B cell (primary cell): ENCODE measurements at regions not wholly inside any gene's neighbourhood (a gene's known extent, or its start where the extent isn't known, plus 50 kb on each side); places are given as distances from the start of the nearest gene placed in this dataset.

Experiments used
- CTCF ChIP-seq: fragments of 200-600 bp; IDR thresholded peaks from one replicate; pipeline ENCODE4 v1.8.0; 2022; ENCODE audit warnings: antibody characterized with exemption, mild to moderate bottlenecking
- EZH2 ChIP-seq: IDR thresholded peaks from 2 replicates; pipeline ENCODE4 v1.6.1; 2012; ENCODE audit warnings: borderline replicate concordance, low read depth, mild to moderate bottlenecking, moderate library complexity, low read length; ENCODE audit not compliant: insufficient read depth, poor library complexity, severe bottlenecking

DNA sequence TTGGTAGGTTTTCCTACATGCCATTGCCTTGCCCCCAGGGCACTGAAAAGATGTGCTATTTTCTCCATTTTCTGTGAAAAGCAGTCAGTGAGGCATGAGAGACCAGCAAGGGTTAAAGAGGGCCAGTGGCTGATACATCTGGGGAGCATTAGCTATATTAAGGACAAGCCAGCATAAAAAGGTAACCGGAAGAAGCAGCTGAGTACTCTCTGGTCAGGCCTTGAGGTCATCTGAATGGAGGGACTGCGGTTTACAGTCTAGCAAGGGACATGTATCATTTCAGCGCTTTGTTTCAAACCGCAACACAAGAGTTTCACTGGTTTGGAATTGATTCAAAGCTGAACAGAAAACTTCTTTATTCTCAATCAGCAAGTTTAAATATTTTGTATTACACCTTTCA, 120.4 kb downstream of the EPDR1 start:
- TF ChIP-seq CTCF: no peak
- TF ChIP-seq EZH2: no peak
